ENCODE measurements at regions not wholly inside any gene's neighbourhood (a gene's known extent, or its start where the extent isn't known, plus 50 kb on each side); places are given as distances from the start of the nearest gene placed in this dataset.

DNA sequence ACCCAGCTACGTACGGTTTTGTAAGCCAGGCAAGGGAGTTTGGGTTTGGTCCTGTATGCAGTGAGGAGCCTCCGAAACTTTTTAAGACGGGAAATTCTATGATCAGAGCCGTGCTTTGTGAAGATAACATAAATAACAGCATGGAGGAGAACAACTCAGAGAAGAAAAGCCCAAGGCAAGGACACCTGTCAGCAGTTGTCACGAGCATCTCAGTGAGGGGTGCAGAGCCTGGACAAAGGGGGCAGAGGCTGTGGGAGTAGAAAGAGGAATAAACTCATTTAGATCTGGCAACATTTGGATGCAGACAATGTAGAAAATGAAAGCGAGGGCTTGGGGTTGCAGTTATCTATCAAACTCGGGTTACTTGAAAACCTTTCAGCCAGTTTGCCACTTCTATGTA is 64.5 kb downstream of the CAVIN2 start:
- no peak for DNase-seq (ENCODE audit: missing footprints)
- intact Hi-C loops (cut with DNase I) = no loop called here
- ATAC-seq = no peak

DNA sequence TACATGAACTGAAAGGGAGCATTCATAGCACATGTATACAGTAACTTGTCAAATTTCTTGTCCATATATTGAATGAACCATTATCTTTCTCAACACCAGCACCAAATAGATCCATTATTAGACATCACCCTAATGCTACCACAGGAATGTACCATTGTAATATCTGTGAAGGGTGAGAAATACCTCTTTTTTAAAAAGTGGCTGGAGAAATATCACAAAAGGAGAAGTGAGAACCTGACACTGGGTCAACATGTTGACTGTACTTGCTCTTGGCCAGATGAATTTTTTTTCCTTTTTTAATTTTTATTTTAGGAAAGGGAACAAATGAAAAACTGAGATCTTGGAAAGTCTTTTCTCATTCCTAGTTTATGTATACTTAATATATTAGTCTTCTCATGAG is 63.5 kb downstream of the CAVIN2 start:
- intact Hi-C loops (cut with DNase I) = no loop called here
- ATAC-seq = no peak
- no peak for DNase-seq (ENCODE audit: missing footprints)

All from Right ventricle myocardium inferior (tissue), 1 donor.